ENCODE measurements at regions not wholly inside any gene's neighbourhood (a gene's known extent, or its start where the extent isn't known, plus 50 kb on each side); places are given as distances from the start of the nearest gene placed in this dataset.

DNA sequence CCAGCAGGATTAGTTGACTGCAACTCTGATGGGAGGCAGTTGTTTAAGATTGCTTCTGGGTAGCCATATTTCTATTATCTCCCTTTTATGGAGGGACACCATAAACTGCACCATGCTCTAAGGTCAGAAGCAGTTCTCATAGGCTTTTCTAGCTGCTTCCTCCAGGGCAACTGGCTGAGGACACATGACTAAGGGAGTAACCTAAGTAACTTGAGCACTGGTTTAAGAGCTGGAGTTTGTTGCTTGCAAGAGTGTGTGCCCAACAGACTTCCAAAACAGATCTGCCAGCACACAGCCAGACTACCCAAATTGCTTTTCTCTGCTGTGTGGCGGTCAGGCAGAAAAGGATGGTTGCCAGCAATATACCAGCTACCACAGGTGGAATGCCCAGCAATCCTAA, 111.2 kb upstream of the LHX8 start:
- TF ChIP-seq CTCF (IDR thresholded peaks at IDR 0.05 in 2 of 3, conservative IDR thresholded peaks at IDR 0.05 in 1 of 3; ENCODE audit: borderline replicate concordance in 1 of 3, insufficient read depth in 1 of 3, low read depth in 2 of 3, low read length in 2 of 3) (no peak), ZBTB33 (IDR thresholded peaks at IDR 0.05; ENCODE audit: extremely low read depth, insufficient replicate concordance, low read length) (no peak), POLR2A (IDR thresholded peaks at IDR 0.05; ENCODE audit: borderline replicate concordance, extremely low read depth, insufficient read depth, insufficient read length) (no peak), ZFX (IDR thresholded peaks at IDR 0.05) (no peak), SP1 (IDR thresholded peaks at IDR 0.05; ENCODE audit: low read depth) (no peak), ELF1 (IDR thresholded peaks at IDR 0.05; ENCODE audit: borderline replicate concordance, low read depth) (no peak)

All from HCT116 (cell line).